Neural crest cell (in vitro differentiated cells): ENCODE measurements at regions not wholly inside any gene's neighbourhood (a gene's known extent, or its start where the extent isn't known, plus 50 kb on each side); places are given as distances from the start of the nearest gene placed in this dataset.
A peak's percentile ranks its signal among the peaks of the same experiment; 100 is the strongest.

Source experiments
- DNase-seq: peaks from one replicate; pipeline ENCODE4 v3.0.0; 2021; ENCODE audit warnings: low read depth, mixed read lengths, low spot score
- H3K27ac Mint-ChIP-seq: one replicate; pipeline ENCODE4 v1.8.0; 2021; ENCODE audit warnings: mild to moderate bottlenecking, mixed read lengths; ENCODE audit not compliant: unreplicated experiment
- H3K27me3 Mint-ChIP-seq: 2 replicates; pipeline ENCODE4 v1.8.0; 2021; ENCODE audit warnings: low read depth, mild to moderate bottlenecking, mixed read lengths
- H3K36me3 Mint-ChIP-seq: 2 replicates; pipeline ENCODE4 v1.8.0; 2021; ENCODE audit warnings: low read depth, mild to moderate bottlenecking, mixed read lengths
- H3K4me1 Mint-ChIP-seq: 2 replicates; pipeline ENCODE4 v1.8.0; 2021; ENCODE audit warnings: mixed read lengths
- H3K4me3 Mint-ChIP-seq: one replicate; pipeline ENCODE4 v1.8.0; 2021; ENCODE audit warnings: mild to moderate bottlenecking, mixed read lengths
- H3K9me3 Mint-ChIP-seq: 2 replicates; pipeline ENCODE4 v1.8.0; 2021; ENCODE audit warnings: mixed read lengths
- TF ChIP-seq, protein P1 (sequence below): fragments of 200-600 bp; sonication (generic); conservative IDR thresholded peaks from 2 replicates; pipeline ENCODE4 v1.5.0; 2021; ENCODE audit warnings: antibody characterized with exemption, mild to moderate bottlenecking

DNA sequence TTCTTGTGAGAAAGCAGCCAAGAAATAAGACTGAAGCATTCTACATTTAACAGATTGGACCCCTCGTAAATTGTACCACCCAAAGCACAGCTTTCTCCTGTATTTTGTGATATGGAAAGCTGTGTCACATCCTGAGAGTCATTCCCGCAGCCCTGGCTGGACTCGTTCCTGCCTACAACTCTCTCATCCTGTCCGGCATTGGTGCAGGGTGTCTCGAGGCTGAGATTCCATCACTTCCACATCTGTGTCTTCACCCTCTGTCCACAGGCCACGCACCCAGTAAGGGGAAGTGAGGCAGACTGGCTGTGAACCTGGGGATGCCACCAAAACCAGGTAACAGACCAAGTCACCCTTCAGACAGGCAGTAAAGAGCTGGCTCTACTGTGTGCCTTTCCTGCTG is 146.2 kb upstream of the KLF6 start:
- no peaks in the 10 kb centered on the region for H3K36me3 Mint-ChIP-seq
- H3K4me3 Mint-ChIP-seq = no peak overlapping the region

GRCh38 chr10:3928569-3928968 is 143.6 kb upstream of the KLF6 start:
- no peaks in the 10 kb centered on the region for H3K36me3 Mint-ChIP-seq
- peaks cover 3% of the 10 kb centered on the region for H3K9me3 Mint-ChIP-seq
- H3K27ac Mint-ChIP-seq = no peak overlapping the region
- no peak overlapping the region for H3K4me3 Mint-ChIP-seq
- H3K4me1 Mint-ChIP-seq = peaks cover 5% of the 10 kb centered on the region
- no peaks in the 10 kb centered on the region for H3K27me3 Mint-ChIP-seq
- no peak for DNase-seq
- TF ChIP-seq, protein P1, sequence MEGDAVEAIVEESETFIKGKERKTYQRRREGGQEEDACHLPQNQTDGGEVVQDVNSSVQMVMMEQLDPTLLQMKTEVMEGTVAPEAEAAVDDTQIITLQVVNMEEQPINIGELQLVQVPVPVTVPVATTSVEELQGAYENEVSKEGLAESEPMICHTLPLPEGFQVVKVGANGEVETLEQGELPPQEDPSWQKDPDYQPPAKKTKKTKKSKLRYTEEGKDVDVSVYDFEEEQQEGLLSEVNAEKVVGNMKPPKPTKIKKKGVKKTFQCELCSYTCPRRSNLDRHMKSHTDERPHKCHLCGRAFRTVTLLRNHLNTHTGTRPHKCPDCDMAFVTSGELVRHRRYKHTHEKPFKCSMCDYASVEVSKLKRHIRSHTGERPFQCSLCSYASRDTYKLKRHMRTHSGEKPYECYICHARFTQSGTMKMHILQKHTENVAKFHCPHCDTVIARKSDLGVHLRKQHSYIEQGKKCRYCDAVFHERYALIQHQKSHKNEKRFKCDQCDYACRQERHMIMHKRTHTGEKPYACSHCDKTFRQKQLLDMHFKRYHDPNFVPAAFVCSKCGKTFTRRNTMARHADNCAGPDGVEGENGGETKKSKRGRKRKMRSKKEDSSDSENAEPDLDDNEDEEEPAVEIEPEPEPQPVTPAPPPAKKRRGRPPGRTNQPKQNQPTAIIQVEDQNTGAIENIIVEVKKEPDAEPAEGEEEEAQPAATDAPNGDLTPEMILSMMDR = no peak

More for the DNA sequence above, 146.2 kb upstream of the KLF6 start:
- peak overlapping the region; percentile 76 for H3K27ac Mint-ChIP-seq
- H3K9me3 Mint-ChIP-seq = no peaks in the 10 kb centered on the region
- H3K4me1 Mint-ChIP-seq = no peaks in the 10 kb centered on the region
- TF ChIP-seq, protein P1 = no peak
- H3K27me3 Mint-ChIP-seq = no peaks in the 10 kb centered on the region
- DNase-seq = no peak

DNA sequence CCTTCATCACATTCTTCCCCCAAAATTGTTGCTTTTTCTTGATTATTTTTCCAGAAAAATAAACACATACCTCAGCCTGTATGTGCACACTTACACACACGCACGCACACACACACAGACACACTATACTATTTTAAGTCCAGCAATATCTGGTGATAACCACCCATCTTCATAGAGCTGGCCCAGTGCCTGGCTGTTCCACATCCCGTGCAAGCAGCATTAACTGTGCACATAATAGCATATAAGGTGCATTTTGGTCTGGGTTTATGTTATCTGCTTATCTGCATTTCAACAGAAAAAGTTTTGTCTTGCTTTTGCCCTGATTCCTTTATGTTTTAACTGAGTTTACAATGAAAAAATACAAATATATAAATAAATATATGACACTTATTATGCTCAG is 143.1 kb upstream of the KLF6 start:
- H3K4me1 Mint-ChIP-seq = peaks cover 5% of the 10 kb centered on the region
- H3K9me3 Mint-ChIP-seq = peaks cover 3% of the 10 kb centered on the region
- TF ChIP-seq, protein P1 = no peak
- H3K27me3 Mint-ChIP-seq = no peaks in the 10 kb centered on the region
- H3K27ac Mint-ChIP-seq = no peak overlapping the region
- no peaks in the 10 kb centered on the region for H3K36me3 Mint-ChIP-seq
- H3K4me3 Mint-ChIP-seq = no peak overlapping the region
- DNase-seq = no peak

GRCh38 chr10:3926675-3927525 is 141.9 kb upstream of the KLF6 start:
- H3K9me3 Mint-ChIP-seq = peaks cover 3% of the 10 kb centered on the region
- H3K27ac Mint-ChIP-seq = no peak overlapping the region

DNA sequence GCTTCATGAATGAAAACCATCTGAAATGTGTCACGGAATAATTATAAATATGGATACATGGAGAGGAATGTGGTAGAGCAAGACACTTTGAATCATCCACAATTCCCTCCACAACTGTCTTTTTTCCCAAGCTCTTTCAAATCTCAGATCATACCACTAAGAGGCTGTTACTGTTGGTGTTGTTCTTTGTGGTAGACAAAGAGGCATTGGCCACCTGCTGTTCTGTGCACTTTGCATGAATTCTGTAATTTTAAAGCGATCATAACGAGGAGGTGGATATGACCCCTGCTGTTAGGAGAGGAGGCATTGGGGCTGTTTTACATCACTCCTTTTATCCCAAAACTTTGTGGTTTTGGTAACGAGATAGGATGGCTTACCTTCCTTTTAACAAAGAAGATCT is 141.2 kb upstream of the KLF6 start:
- no peak overlapping the region for H3K27ac Mint-ChIP-seq
- peaks cover 5% of the 10 kb centered on the region for H3K4me1 Mint-ChIP-seq
- TF ChIP-seq, protein P1 = no peak
- H3K9me3 Mint-ChIP-seq = peaks cover 3% of the 10 kb centered on the region
- no peak for DNase-seq
- no peaks in the 10 kb centered on the region for H3K36me3 Mint-ChIP-seq
- no peak overlapping the region for H3K4me3 Mint-ChIP-seq
- no peaks in the 10 kb centered on the region for H3K27me3 Mint-ChIP-seq

More at GRCh38 chr10:3926675-3927525, 141.9 kb upstream of the KLF6 start:
- no peak for DNase-seq
- Mint-ChIP-seq H3K36me3 (no peaks in the 10 kb centered on the region), H3K27me3 (no peaks in the 10 kb centered on the region), H3K4me3 (no peak overlapping the region), H3K4me1 (peaks cover 5% of the 10 kb centered on the region)
- TF ChIP-seq, protein P1 = no peak
